GM04504 (cell line): ENCODE measurements at regions not wholly inside any gene's neighbourhood (a gene's known extent, or its start where the extent isn't known, plus 50 kb on each side); places are given as distances from the start of the nearest gene placed in this dataset.
"Not testable (repeated sequence)": the region's sequence is repeated elsewhere in the genome, so short reads cannot be mapped to it uniquely, and the experiment has no call there.

Source experiments
- DNase-seq: peaks from one replicate; pipeline ENCODE4 v3.0.0-alpha.2; 2012; ENCODE audit warnings: low read depth

GRCh38 chr22:48424661-48425060, 1403.0 kb downstream of the BRD1 start:
- no peak for DNase-seq

DNA sequence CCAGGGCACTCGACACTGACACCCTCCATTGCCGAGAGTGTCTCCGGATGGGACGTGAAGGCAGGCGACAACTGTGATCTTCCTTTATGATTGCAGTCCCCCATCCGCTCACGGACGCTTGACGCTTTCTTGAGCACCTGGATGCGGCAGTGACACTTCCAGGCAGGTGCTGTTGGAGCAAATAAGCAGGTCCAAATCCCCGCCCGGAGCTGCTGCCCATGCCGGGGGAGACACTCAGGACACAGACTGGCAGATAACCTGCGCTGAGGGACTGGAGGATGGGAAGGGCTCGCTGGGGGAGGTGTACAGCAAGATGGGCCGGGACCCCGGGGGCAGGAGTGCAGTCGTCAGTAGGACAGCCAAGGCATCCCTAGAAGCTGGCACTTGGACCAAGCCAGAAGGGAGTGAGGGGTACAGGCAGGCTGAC, 1403.5 kb downstream of the BRD1 start:
- DNase-seq, result no peak

- no peak for DNase-seq
Measured at GRCh38 chr22:48423481-48423911, 1404.2 kb downstream of the BRD1 start.

GRCh38 chr22:48422900-48423480, 1404.7 kb downstream of the BRD1 start:
- no peak for DNase-seq

GRCh38 chr22:48418831-48419230, 1408.8 kb downstream of the BRD1 start:
- no peak for DNase-seq

GRCh38 chr22:48417225-48418070, 1410.2 kb downstream of the BRD1 start:
- DNase-seq, result no peak

GRCh38 chr22:48416396-48417224, 1411.1 kb downstream of the BRD1 start:
- no peak for DNase-seq

GRCh38 chr22:48415520-48415919, 1412.2 kb downstream of the BRD1 start:
- no peak for DNase-seq

GRCh38 chr22:48414651-48415050, 1413.0 kb downstream of the BRD1 start:
- DNase-seq, result no peak

DNA sequence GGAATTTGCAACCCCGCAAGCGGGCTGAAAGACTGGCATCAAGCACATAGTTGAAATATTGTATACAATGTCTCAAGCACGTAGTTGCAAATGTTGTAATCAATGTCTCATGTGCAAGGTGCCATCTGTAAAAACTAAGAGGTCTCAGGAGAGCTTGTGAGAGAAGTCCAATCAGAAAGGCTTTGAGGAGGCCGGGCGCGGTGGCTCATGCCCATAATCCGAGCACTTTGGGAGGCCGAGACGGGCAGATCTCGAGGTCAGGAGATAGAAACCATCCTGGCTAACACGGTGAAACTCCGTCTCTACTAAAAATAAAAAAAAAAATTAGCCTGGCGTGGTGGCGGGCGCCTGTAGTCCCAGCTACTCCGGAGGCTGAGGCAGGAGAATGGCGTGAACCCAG, 1414.7 kb downstream of the BRD1 start:
- DNase-seq, result not testable (repeated sequence)

GRCh38 chr22:48410536-48410935, 1417.1 kb downstream of the BRD1 start:
- DNase-seq, result no peak

- DNase-seq, result no peak
Measured at GRCh38 chr22:48407256-48407955, 1420.3 kb downstream of the BRD1 start.

DNA sequence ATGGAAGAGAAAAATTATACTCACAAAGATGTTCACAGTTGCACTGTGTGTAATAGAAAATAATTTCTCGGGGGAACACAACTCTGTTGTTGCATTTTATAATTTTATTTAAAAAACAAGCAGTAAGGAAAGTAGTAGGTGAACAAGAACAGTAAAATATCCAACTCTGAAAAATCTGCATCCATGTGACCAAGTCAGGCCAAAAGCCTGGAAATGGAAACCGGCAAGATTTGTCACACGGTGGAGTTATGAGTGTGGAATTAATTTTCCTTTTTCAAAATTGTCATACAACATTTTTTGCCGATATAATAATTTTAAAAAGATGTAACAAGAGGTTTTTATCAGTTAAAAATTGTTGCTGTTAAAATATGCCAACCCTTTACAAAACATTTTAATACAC, 1421.5 kb downstream of the BRD1 start:
- no peak for DNase-seq

GRCh38 chr22:48405741-48406140, 1421.9 kb downstream of the BRD1 start:
- DNase-seq, result no peak

GRCh38 chr22:48404801-48405447, 1422.7 kb downstream of the BRD1 start:
- DNase-seq, result no peak

DNA sequence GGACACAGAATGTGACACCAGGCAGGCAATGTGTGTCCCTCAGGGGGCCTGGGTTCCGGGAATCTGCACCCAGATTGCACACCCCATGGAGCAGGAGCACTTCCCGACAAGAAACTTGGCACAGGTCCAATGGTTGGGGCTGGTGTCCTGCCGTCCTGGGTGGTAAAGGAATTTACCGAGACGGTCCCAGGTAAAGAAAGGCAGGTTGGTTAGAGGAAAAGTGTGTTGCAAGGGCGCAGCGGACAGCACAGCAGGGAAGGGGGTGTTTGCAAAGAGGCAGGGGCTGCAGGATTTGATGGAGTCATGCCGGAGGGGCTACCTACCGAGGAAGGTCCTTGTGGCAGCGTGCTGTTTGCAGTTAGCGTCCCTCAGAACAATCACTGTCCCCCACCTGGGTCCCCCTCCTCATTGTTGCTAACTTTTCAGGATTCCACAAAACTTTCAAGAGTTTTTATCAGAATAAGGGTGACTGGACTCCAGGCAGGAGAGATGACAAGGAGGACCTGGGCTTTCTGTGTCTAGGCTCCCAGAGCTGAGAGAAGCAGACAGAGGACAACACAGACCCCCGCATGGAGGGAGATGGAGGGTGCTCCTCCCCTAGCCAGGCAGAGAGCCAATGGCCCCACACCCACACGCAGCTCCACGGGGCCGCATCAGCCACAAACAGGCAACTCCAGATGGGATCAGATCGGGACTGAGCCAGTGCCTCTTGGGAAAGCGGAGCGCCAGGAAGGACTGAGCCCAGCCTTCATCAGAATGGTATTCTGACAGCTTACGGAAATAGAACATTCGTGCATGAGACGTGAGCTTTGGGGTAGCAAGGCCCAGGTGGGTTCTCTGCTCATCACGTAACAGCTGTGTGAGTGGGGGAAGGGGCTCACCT, 1423.9 kb downstream of the BRD1 start:
- no peak for DNase-seq

DNA sequence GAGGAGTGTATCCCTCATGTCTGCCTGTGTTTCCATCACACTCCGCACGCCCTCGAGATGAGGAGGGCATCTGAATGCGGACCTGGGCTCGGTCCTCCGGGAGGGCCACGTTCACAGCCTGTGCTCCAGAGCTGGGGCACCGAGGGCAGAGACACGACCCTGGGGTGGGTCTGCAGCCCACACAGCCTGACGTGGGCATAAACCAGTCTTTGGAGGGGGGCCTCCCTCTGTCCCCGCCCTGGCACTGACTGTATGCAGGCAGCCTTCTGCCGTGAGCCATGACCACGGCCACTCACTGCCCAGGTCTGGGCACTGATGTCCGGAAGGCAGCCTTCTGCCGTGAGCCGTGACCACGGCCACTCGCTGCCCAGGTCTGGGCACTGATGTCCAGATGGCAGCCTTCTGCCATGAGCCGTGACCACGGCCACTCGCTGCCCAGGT, 1425.1 kb downstream of the BRD1 start:
- no peak for DNase-seq

DNA sequence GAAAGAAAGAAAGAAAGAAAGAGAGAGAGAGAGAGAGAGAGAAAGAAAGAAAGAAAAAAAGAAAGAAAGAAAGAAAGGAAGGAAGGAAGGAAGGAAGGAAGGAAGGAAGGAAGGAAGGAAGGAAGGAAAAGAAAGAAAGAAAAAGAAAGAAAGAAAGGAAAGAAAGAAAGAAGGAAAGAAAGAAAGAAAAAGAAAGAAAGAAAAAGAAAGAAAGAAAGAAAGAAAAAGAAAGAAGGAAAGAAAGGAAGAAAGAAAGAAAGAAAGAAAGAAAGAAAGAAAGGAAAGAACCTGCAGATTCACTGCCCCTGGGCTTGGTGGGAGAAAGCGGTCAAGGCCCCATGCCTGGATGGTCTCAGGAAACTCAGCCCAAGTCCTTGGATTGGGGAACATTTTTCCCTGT, 1426.2 kb downstream of the BRD1 start:
- DNase-seq, result not testable (repeated sequence)

DNA sequence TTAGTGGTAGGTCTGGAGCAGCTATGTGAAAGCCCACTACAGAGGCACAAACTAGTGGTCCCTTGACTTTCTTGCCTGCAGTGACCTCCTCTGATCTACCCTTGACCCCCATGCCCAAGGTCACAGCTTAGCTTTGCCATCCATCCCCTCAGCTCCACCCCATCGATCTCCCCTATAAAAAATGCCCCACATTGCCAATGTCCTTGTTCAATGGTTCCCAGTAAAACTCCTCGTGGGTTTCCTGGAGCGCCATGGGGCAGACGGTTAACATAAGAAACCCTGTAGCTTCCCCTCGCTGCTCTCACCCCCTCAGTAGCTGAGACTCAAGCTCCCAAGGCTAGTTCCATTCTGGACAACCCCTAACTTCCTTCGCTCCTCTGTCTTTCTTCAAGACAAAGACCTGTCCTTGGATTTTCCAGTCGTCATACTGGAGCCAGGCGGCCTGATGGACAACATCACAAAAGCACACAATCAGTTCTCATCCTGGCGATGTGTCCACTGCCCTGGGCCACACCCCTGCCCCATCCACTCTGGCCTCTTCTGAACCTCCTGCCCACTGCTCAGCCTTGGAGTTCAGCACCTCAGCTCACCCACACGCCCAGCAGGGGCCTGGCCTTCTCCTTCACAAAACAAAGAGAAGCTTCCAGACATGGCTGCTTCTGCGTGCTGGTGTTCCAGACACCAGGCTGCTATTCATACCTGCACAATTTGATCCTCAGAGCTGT, 1429.3 kb downstream of the BRD1 start:
- DNase-seq, result no peak
